ENCODE measurements at regions not wholly inside any gene's neighbourhood (a gene's known extent, or its start where the extent isn't known, plus 50 kb on each side); places are given as distances from the start of the nearest gene placed in this dataset.
A peak's percentile ranks its signal among the peaks of the same experiment; 100 is the strongest.
"Not testable (repeated sequence)": the region's sequence is repeated elsewhere in the genome, so short reads cannot be mapped to it uniquely, and the experiment has no call there.

GRCh38 chr4:82171531-82172155 is 202.1 kb downstream of the HNRNPD start:
- DNase-seq, result no peak

- DNase-seq, result no peak
These were observed 224.0 kb downstream of the HNRNPD start for GRCh38 chr4:82149750-82150149.

- no peak for DNase-seq
These were observed 227.9 kb downstream of the HNRNPD start for GRCh38 chr4:82145850-82146249.

- DNase-seq, result no peak
These were observed 233.4 kb downstream of the HNRNPD start for GRCh38 chr4:82140422-82140821.

- DNase-seq, result no peak
These were observed 234.5 kb downstream of the HNRNPD start for GRCh38 chr4:82139287-82139686.

- DNase-seq, result no peak
These were observed 235.4 kb downstream of the HNRNPD start for GRCh38 chr4:82138374-82138773.

GRCh38 chr4:82136161-82136801 is 237.5 kb downstream of the HNRNPD start:
- DNase-seq, result no peak

- DNase-seq, result no peak
These were observed 245.4 kb downstream of the HNRNPD start for GRCh38 chr4:82128355-82128754.

GRCh38 chr4:82126512-82127040 is 247.2 kb downstream of the HNRNPD start:
- DNase-seq, result no peak

GRCh38 chr4:82125787-82126297 is 247.9 kb downstream of the HNRNPD start:
- DNase-seq, result no peak

GRCh38 chr4:82124932-82125786 is 248.6 kb downstream of the HNRNPD start:
- DNase-seq, result no peak

- no peak for DNase-seq
These were observed 249.4 kb downstream of the HNRNPD start for GRCh38 chr4:82124365-82124764.

GRCh38 chr4:82123934-82124333 is 249.9 kb downstream of the HNRNPD start:
- peak; percentile 42 for DNase-seq

GRCh38 chr4:82115183-82115582 is 258.6 kb downstream of the HNRNPD start:
- DNase-seq, result not testable (repeated sequence)

GRCh38 chr4:82108506-82108905 is 265.3 kb downstream of the HNRNPD start:
- no peak for DNase-seq

- DNase-seq, result no peak
These were observed 269.2 kb downstream of the HNRNPD start for GRCh38 chr4:82104578-82104977.

- no peak for DNase-seq
These were observed 273.7 kb downstream of the HNRNPD start for GRCh38 chr4:82099928-82100579.

GRCh38 chr4:82097504-82097903 is 276.3 kb downstream of the HNRNPD start:
- DNase-seq, result no peak

- no peak for DNase-seq
These were observed 283.1 kb downstream of the HNRNPD start for GRCh38 chr4:82090717-82091116.

- no peak for DNase-seq
These were observed 289.0 kb downstream of the HNRNPD start for GRCh38 chr4:82084747-82085146.

GRCh38 chr4:82077471-82077995 is 296.3 kb downstream of the HNRNPD start:
- DNase-seq, result not testable (repeated sequence)

GRCh38 chr4:82076809-82077208 is 297.0 kb downstream of the HNRNPD start:
- no peak for DNase-seq

GRCh38 chr4:82076359-82076758 is 297.4 kb downstream of the HNRNPD start:
- no peak for DNase-seq

All from CD4-positive, alpha-beta T cell treated with Interleukin-17A for 4 hours (primary cell).